Epithelial cell of esophagus (primary cell): ENCODE measurements at regions not wholly inside any gene's neighbourhood (a gene's known extent, or its start where the extent isn't known, plus 50 kb on each side); places are given as distances from the start of the nearest gene placed in this dataset.

Experiments
- DNase-seq: peaks from one replicate; pipeline ENCODE4 v3.0.0; 2010; ENCODE audit warnings: low read depth
- H3K4me3 ChIP-seq: 2 replicates; pipeline ENCODE4 v1.5.1; 2011; ENCODE audit warnings: mild to moderate bottlenecking, low read length, control low read depth
- CTCF ChIP-seq: IDR thresholded peaks from 2 replicates; pipeline ENCODE4 v1.5.1; 2011; ENCODE audit warnings: low read depth, mild to moderate bottlenecking, low read length, control low read depth, inconsistent platforms; ENCODE audit not compliant: insufficient read depth; ENCODE audit errors: missing control alignments

- no peak for TF ChIP-seq CTCF
- H3K4me3 ChIP-seq, result no peak overlapping the region
- peak; percentile 45 for DNase-seq
These were observed 187.4 kb upstream of the SLC16A7 start for GRCh38 chr12:59408431-59408830.

GRCh38 chr12:59407799-59408198 is 188.0 kb upstream of the SLC16A7 start:
- no peak overlapping the region for H3K4me3 ChIP-seq
- no peak for DNase-seq
- peak; percentile 12 for TF ChIP-seq CTCF

GRCh38 chr12:59405992-59406391 is 189.8 kb upstream of the SLC16A7 start:
- no peak for DNase-seq
- no peak for TF ChIP-seq CTCF
- no peak overlapping the region for H3K4me3 ChIP-seq

- TF ChIP-seq CTCF, result no peak
- no peak overlapping the region for H3K4me3 ChIP-seq
- DNase-seq, result no peak
These were observed 191.6 kb upstream of the SLC16A7 start for GRCh38 chr12:59404109-59404650.

GRCh38 chr12:59403259-59403932 is 192.4 kb upstream of the SLC16A7 start:
- no peak overlapping the region for H3K4me3 ChIP-seq
- TF ChIP-seq CTCF, result peak; percentile 91
- peak; percentile 67 for DNase-seq

- H3K4me3 ChIP-seq, result no peak overlapping the region
- DNase-seq, result no peak
These were observed 194.0 kb upstream of the SLC16A7 start for GRCh38 chr12:59401862-59402261.

More at GRCh38 chr12:59401862-59402261, 194.0 kb upstream of the SLC16A7 start:
- no peak for TF ChIP-seq CTCF
